ENCODE measurements at regions not wholly inside any gene's neighbourhood (a gene's known extent, or its start where the extent isn't known, plus 50 kb on each side); places are given as distances from the start of the nearest gene placed in this dataset.

GRCh38 chr19:31174948-31175347 is 174.3 kb downstream of the TSHZ3 start:
- no peak for DNase-seq (ENCODE audit: low spot score)
- no peak for TF ChIP-seq CTCF (IDR thresholded peaks at IDR 0.05; ENCODE audit: extremely low read depth, missing control alignments)

- TF ChIP-seq CTCF (IDR thresholded peaks at IDR 0.05; ENCODE audit: extremely low read depth, missing control alignments) = no peak
- DNase-seq (ENCODE audit: low spot score) = no peak
These were observed 175.2 kb downstream of the TSHZ3 start for GRCh38 chr19:31173991-31174390.

- no peak for DNase-seq (ENCODE audit: low spot score)
- no peak for TF ChIP-seq CTCF (IDR thresholded peaks at IDR 0.05; ENCODE audit: extremely low read depth, missing control alignments)
These were observed 177.3 kb downstream of the TSHZ3 start for GRCh38 chr19:31171936-31172335.

- DNase-seq (ENCODE audit: low spot score) = no peak
- TF ChIP-seq CTCF (IDR thresholded peaks at IDR 0.05; ENCODE audit: extremely low read depth, missing control alignments) = no peak
These were observed 179.2 kb downstream of the TSHZ3 start for GRCh38 chr19:31170046-31170445.

- TF ChIP-seq CTCF (IDR thresholded peaks at IDR 0.05; ENCODE audit: extremely low read depth, missing control alignments) = no peak
- no peak for DNase-seq (ENCODE audit: low spot score)
These were observed 181.1 kb downstream of the TSHZ3 start for GRCh38 chr19:31168106-31168625.

GRCh38 chr19:31167690-31168089 is 181.5 kb downstream of the TSHZ3 start:
- no peak for TF ChIP-seq CTCF (IDR thresholded peaks at IDR 0.05; ENCODE audit: extremely low read depth, missing control alignments)
- no peak for DNase-seq (ENCODE audit: low spot score)

- no peak for DNase-seq (ENCODE audit: low spot score)
- TF ChIP-seq CTCF (IDR thresholded peaks at IDR 0.05; ENCODE audit: extremely low read depth, missing control alignments) = no peak
These were observed 183.0 kb downstream of the TSHZ3 start for GRCh38 chr19:31166206-31166605.
